HG03039 (cell line): ENCODE measurements at regions not wholly inside any gene's neighbourhood (a gene's known extent, or its start where the extent isn't known, plus 50 kb on each side); places are given as distances from the start of the nearest gene placed in this dataset.

Source experiments
- ATAC-seq: cut with Tn5 transposase; IDR thresholded peaks from one replicate; pipeline ENCODE4 v1.9.1; 2021; ENCODE audit warnings: mild to moderate bottlenecking, moderate library complexity; ENCODE audit not compliant: unreplicated experiment

DNA sequence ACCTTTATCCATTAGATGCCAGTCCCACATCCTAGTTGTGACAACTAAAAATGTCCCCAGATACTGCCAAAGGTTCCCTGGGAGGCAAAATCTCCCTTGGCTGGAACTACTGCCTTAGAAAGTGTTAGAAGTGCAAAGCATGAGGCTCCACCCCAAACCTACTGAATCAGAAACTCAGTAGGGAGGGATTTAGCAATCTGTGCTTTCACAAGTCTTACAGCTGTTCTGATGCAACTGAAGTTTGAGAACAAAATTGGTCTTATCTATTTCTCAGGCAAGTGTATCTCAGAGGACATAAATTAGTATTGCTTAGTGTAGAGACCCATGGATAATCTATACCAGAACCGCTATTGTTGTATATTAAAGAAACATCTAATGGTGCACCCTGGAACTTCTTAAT lies 70.2 kb downstream of the CLDN1 start:
- no peak for ATAC-seq

GRCh38 chr3:190249414-190249813 lies 72.8 kb downstream of the CLDN1 start:
- ATAC-seq = no peak

- no peak for ATAC-seq
Measured at GRCh38 chr3:190242147-190242546, 80.1 kb downstream of the CLDN1 start.

GRCh38 chr3:190239325-190239724 lies 82.9 kb downstream of the CLDN1 start:
- ATAC-seq = no peak

DNA sequence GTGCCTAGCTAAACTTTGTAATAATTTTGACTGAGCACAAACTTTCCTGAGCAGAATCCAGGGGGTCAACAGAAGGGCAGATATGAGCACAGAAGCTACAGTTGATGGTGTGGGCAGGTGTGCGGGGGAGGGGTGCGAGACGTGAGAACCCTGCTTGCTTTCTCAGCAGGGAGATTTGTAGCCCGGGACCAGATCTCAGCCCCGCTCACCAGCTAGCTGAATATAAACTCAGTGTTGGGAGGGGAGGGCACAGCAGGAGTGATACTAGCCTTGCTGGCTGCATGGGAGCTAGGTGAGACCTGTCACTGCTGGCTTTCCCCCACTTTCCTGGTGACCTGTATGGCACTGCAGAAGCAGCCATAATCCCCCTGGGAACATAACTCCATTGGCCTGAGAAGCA lies 83.4 kb downstream of the CLDN1 start:
- no peak for ATAC-seq

DNA sequence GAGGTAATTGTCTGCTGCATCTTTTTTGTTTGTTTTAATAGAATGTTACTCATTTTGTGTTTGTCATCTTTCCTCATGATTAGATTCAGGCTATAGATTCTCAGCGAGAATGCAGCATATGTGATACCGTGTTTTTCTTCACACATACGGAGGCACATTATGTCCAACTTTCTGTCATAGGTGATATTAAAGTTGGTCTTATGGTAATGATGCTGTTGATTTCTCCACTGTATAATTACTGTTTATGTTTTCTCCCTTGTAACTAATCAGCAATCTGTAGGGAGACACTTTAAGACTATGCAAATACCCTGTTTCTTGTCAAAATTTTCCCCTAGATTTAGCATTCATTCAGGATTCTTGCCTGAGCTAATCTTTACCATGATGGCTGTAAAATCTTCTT lies 87.6 kb downstream of the CLDN1 start:
- no peak for ATAC-seq

- ATAC-seq = peak; percentile 61
Measured at GRCh38 chr3:190229632-190230424, 92.4 kb downstream of the CLDN1 start.

DNA sequence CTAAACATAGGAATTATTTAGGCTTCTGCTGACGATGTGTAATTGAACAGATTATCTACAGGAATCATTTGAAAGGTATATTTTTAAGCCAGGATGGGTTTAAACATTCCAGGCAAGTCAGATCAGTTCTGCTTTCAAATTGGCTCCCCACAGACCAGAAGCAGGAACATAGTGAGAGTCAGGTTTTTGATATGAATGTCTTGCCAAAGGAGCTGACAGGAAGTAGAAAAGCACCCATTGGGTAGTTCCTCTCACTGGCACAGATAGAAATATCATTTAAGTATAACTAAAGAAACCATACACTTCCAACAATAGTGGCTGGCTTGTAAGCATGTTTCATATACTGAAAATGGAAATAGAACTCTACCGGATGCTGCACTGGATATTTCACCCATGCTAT lies 95.2 kb downstream of the CLDN1 start:
- no peak for ATAC-seq

GRCh38 chr3:190224863-190225692 lies 97.2 kb downstream of the CLDN1 start:
- ATAC-seq = no peak

GRCh38 chr3:190224456-190224855 lies 97.8 kb downstream of the CLDN1 start:
- ATAC-seq = no peak

DNA sequence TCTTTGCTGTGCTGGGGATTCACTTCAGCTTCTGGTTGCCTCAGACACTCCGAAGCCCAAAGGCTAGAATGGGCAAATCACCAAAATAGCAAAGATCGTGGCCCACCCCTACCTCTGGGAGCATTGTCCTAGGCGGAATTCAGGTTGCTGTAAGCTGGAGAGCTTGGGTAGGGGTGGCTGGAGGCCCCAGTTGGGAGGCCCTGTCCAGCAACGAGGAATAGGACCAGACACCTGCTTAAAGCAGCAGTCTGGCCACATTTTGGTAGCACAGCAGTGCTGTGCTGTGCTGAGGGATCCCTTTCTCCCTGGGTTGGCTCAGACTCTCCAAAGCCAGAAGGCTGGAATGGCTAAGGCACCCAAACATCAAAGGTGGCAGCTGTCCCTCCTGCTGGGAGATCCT lies 99.3 kb downstream of the CLDN1 start:
- no peak for ATAC-seq

DNA sequence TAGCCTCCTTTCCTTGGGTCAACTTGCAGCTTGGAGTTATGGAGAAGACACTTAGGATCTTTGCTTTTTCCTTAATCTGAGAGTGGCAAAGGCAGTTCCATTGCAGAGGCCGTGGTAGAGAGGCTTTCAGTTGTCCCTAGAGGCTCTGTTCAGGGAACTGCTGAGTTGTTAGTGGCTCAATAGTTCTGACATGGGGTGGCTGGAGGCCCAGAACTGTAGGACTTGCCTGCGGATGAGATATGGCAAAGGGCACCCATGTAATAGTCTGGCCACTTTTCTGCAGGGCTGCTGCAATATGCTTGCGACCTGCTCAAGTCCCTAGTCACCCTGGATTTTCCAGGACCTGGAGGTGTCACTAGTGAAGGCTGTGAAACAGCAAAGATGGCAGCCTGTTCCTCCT lies 99.9 kb downstream of the CLDN1 start:
- no peak for ATAC-seq

- no peak for ATAC-seq
Measured at GRCh38 chr3:190220362-190220761, 99.7 kb upstream of the P3H2 start.

- ATAC-seq = no peak
Measured at GRCh38 chr3:190217081-190217480, 96.4 kb upstream of the P3H2 start.

DNA sequence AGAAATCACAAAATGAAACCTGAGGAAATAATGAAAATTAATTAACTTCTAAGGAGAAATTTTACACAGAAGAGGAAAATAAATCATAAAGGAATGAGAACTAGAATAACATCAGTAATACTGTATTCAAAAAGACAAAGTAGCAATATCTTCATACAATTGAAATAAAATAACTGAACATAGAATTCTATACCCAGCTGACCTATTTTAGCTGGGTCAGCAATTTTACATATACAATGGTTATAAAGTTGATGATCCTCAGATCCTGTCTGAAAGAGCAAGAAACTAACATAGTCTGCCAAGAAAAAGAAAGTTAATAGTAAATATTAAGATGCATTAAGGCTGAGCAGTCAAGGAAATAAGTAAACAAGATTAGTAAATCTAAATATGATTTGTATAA lies 93.0 kb upstream of the P3H2 start:
- ATAC-seq = no peak

DNA sequence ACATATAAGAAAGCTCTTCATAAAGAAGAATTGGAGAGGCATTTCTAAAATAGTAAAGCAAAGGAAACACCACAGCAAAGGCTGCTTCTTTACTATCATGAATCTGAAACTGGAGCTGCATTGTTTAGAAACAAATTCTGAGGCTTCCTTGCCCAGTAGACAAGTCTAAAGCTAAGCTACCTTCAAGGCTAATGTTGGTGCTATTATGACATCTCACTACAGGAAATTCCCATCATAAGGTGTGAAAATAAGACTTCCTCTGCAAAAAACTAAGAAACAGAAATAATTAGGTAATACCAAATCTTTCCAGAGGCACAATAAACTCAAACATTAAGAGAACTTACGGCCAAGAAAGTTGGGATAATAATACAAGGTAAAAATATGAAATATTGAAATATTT lies 89.9 kb upstream of the P3H2 start:
- no peak for ATAC-seq

GRCh38 chr3:190209533-190209932 lies 88.8 kb upstream of the P3H2 start:
- ATAC-seq = no peak

DNA sequence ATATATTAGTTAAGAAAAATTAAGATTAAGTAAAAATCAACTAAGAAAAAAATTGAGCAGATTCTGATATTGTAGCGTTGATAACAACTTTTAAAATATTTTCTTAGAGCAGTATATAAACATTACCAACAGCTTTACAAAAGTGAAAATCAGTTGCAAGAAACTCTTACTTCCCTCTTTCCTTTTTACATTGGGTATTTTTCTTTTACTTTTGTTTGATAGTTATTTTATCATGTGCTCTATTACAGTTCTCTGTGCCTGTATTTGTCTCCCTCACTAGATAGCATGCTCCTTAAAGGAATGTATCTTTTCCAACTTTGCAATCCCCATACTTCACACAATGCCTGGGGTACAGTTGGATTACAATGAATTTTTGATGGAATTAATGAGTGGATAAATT lies 87.5 kb upstream of the P3H2 start:
- ATAC-seq = no peak

- ATAC-seq = peak; percentile 96
Measured at GRCh38 chr3:190205739-190206138, 85.0 kb upstream of the P3H2 start.

- ATAC-seq = no peak
Measured at GRCh38 chr3:190204200-190204599, 83.5 kb upstream of the P3H2 start.

DNA sequence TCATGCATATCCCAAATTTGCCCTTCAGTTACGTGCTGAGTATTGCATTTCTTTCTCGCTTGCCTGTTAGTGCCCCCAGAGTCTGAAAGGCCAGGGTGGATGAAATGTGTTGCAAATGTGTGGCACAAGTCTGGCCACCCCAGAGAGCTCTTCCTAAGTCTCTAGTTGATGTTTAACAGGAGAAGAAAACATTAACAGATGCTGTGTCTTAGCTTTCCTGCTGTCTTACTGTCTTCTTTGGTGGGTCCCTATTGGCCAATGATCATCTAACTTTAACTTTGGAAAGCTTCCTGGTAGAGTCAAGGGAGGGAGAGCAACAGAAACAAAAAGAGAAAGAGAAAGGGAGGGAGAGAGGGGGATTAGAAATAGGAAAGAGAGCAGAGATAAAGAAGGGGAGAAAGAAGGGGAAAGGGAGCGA lies 76.7 kb upstream of the P3H2 start:
- no peak for ATAC-seq

GRCh38 chr3:190194506-190194905 lies 73.8 kb upstream of the P3H2 start:
- ATAC-seq = no peak
